Erythroblast (primary cell): ENCODE measurements at regions not wholly inside any gene's neighbourhood (a gene's known extent, or its start where the extent isn't known, plus 50 kb on each side); places are given as distances from the start of the nearest gene placed in this dataset.

Source experiments
- GATA1 ChIP-seq: IDR thresholded peaks from 2 replicates; pipeline ENCODE4 v1.6.1; 2011; ENCODE audit warnings: low read depth, mild to moderate bottlenecking, control low read depth, low read length, moderate library complexity
- POLR2A ChIP-seq: IDR thresholded peaks from 2 replicates; pipeline ENCODE4 v1.6.1; 2011; ENCODE audit warnings: mild to moderate bottlenecking, low read length

- TF ChIP-seq POLR2A (no peak), GATA1 (no peak)
Measured at GRCh38 chr11:43010042-43010441, 301.8 kb upstream of the API5 start.
